ENCODE measurements at regions not wholly inside any gene's neighbourhood (a gene's known extent, or its start where the extent isn't known, plus 50 kb on each side); places are given as distances from the start of the nearest gene placed in this dataset.

DNA sequence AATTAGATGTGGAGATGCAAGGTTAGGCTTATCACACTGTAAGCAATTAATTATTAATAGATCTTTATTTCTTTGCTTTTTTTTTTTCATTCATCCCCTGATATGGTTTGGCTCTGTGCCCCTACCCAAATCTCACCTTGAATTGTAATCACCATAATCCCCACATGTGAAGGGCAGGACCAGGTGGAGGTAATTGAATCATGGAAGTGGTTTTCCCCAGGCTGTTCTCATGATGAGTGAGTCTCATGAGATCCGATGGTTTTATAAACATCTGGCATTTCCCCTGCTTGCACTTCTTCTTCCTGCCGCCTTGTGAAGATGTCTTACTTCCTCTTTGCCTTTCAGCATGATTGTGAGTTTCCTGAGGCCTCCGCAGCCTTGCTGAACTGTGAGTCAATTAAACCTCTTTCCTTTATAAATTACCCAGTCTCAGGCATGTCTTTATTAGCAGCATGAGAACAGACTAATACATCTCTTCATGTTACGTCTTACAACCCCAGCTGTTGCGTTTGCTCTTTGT is 333.8 kb downstream of the CDH26 start:
- DNase-seq = no peak

GRCh38 chr20:60294632-60295031 is 336.4 kb downstream of the CDH26 start:
- DNase-seq = no peak

- DNase-seq = no peak
These were observed 337.0 kb downstream of the CDH26 start for GRCh38 chr20:60295214-60295613.

DNA sequence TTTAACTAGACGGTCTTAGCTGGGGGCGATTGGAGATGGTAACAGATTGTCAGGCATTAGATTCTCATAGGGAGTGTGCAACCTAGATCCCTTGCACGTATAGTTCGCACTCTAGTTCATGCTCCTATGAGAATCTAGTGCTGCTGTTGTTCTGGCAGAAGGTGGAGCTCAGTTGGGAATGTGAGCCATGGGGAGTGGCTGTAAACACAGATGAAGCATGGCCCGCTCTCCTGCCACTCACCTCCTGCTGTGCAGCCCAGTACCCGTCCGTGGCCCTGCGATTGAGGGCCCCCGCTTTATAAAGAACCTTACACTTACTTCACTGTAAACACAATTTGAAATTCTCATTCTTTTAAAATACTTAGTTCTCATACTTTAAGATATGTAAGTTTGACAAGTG is 339.4 kb downstream of the CDH26 start:
- no peak for DNase-seq

DNA sequence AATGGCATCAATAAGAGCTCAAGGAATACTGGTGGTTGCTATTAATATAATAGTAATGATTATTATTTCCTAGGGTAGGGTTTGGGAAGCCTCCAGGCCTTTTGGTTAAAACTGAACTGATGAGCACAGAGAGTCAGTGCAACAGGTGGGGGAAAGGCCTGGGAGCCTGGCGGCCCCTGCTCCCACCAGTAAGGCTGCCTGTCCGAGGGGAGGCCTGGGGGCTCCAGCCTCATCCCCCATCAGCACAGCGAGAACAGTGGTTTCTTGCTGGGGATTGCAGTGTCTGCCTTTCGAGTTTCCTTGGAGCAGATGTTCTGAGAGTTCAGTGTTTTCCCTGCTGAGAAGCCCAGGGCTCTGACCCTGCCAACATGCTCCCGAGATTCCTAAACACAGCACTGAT is 340.4 kb downstream of the CDH26 start:
- DNase-seq = no peak

DNA sequence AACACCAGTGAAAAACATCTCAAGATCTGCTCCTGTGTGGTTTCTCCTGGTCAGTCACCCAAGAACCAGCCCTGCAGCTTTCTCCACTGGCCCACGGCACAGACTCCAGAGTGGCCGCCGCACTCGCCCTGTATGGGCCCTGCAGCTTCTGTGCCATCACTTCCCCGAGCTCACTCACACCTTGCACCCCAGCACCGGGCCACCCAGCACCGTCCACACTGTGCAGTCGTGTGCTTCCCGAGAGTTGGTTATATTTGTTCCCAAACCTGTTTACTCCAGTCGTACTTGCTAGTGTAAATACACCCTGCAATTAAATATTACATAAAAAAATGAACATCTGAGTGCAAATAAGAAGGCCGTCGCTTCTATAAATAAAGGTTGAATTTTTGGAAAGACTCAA is 341.7 kb downstream of the CDH26 start:
- DNase-seq = no peak

DNA sequence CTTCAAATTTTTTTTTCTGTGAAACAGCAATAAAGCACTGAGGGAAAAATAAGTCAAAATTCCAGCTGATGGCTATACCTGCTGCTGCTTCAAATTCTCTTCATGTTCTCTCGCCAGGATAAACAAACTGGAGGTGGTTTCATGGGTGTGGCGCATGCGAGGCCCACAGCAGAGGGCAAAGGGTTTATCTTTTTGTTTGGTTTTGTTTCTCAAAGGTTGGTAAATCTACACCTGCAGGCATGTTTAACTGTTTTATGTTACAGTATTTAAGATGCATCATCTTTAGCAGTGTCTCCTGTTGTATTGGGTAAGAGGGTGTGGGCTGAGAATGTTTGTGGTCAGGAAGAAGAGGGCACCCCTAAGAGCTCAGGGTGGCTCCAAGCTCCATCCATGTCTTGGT is 342.2 kb downstream of the CDH26 start:
- no peak for DNase-seq

DNA sequence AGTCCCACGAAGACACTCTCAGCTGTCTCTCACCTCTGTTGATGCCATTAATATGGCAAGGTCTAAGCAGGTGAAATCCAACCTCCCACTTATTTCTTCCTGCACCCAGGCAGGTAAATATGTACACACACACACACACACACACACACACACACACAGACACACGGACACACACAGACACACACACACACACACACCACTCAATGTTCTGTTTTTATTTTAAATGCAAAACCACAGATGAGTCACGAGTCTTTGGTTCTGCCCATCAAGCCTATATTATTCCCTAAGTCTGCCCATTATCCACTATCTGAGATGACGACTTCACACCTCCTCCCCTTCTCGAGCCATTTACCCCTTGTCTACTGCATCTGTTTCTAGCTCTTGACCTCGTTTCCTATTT is 344.7 kb downstream of the CDH26 start:
- no peak for DNase-seq

DNA sequence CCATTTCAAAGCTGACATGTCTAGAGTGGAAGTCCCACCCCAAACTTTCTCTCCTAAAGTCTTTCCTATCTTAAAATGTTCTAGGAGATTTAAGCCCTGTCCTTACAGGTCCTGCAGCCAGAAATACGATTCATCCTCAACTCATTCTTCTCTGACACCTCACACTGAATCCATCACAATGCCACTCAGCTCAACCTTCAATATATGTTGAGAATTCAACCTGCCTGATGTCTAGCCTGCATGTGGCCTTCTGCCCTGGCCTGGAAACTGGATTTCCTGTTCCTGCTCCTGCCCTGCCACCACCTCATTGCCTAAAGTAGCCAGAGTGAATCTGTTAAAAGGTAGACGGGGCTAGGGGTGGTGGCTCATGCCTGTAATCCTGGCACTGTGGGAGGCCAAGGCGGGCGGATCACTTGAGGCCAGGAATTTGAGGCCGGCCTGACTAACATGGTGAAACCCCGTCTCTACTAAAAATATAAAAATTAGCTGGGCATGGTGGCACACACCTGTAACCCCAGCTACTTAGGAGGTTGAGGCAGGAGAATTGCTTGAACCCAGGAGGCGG is 345.9 kb downstream of the CDH26 start:
- no peak for DNase-seq

DNA sequence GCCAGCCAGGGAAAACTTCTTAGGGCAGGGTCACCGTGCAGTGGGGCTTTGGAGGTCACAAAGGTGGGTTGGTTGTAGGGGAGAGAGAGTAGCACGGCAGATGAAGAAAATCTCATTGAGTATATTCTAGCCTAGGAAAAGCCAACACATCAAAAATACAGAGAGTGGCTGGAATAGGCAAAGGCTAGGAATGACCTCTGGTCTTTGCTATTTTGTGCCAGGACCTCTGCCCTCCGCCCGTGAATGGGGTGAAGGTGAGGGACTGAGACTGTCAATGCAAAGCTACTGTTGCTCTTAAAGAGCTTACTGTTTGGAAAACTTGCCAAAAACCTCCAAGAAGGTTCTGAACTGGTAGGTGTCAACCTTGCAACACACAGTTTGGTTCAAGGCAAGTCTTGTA is 346.7 kb downstream of the CDH26 start:
- no peak for DNase-seq

- DNase-seq = no peak
These were observed 347.9 kb downstream of the CDH26 start for GRCh38 chr20:60306105-60306504.

- DNase-seq = no peak
These were observed 348.3 kb downstream of the CDH26 start for GRCh38 chr20:60306551-60306950.

DNA sequence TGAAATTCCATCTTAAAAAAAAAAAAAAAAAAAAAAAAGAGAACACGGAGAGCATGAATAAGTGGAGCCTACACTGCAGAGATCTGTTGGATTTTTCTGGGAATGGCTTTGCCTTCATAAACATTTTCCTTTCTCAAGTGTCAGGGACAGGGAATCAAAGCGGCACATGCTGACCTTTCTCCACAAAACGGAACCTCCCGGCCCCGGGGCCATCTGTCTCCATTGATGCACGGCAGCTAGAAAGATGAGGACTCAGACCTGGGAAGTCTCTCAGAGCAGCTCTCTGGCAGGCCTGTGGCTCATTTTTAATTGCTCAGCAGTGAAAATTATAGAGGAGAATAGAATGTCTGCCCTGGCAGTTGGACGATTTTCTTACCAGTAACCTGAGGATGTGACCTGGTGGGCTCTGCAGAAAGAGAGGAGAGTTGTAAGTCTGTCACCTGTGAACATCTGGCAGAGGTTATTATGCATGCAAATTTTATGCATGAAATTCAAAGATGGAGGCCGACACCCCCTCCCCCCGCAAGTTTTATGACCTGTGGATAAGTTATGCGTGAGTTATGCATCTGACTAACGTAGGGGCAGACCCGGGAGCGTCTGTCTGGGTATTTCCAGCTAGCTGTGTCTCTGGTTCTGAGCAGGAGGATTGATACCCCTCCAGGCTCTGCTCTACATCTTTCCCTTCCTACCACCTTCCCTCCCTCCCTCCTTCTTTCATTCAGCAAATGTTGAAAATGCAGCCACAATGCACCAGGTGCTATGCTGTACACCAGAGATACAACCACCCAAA is 352.5 kb downstream of the CDH26 start:
- no peak for DNase-seq

DNA sequence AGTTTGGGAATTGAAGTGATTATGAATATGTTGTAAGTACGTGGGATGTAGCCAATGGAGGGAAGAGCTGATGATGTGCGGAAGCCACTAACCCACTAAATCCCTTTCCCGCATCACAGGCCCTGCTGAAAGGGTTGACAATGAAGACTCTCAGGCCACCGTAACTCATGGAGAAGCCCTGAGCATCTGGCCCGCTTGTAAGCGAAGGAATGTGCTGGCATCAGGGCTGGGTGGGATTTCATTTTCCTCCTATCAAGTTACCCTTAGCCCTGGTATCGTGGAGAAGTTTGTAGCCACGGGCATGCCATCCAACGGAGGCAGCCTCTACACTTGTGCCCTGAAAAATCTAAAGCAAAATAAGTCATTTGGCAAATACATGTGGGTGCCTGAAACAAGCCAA is 355.0 kb downstream of the CDH26 start:
- no peak for DNase-seq

DNA sequence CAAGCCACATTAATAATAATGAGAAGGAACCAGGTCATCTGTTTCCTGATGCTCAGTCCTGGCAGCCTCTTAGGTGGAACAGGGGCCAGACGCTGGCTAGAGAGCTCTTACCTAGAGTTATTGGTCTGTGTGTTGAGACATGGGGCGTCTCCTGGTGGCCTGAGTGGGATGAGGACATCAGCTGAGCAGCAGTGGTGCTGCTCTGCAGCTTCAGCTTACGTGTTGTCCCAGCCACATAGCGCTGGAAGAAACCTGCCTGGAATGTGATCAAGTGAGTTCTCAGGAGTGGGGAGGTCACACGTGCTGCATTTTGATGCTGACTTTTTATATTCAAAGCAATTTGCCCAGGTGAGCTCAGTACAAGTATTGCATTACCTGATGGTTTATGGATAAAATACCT is 355.4 kb downstream of the CDH26 start:
- DNase-seq = no peak

- no peak for DNase-seq
These were observed 356.5 kb downstream of the CDH26 start for GRCh38 chr20:60314727-60315126.

- DNase-seq = no peak
These were observed 358.4 kb downstream of the CDH26 start for GRCh38 chr20:60316476-60317158.

GRCh38 chr20:60317401-60317800 is 359.2 kb downstream of the CDH26 start:
- no peak for DNase-seq

DNA sequence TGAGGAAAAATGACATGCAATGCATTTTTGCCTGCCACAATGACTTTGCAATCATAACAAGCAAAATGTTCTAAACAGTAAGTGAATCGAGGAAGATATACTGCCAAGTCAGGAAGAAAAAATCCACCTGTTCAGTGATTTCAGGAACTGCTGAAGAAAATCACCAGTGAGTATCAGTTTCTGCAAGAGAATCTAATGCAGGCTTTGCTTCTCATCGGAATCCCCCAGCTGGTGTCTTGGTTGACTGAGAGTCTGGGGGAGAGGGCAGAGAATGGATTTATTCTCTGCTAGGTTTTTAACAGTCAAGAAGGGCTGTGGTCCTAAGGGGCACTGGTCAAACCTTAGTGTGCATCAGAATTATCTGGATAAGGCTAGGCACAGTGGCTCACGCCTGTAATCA is 363.4 kb downstream of the CDH26 start:
- DNase-seq = no peak

- DNase-seq = no peak
These were observed 368.6 kb downstream of the CDH26 start for GRCh38 chr20:60326821-60327220.

DNA sequence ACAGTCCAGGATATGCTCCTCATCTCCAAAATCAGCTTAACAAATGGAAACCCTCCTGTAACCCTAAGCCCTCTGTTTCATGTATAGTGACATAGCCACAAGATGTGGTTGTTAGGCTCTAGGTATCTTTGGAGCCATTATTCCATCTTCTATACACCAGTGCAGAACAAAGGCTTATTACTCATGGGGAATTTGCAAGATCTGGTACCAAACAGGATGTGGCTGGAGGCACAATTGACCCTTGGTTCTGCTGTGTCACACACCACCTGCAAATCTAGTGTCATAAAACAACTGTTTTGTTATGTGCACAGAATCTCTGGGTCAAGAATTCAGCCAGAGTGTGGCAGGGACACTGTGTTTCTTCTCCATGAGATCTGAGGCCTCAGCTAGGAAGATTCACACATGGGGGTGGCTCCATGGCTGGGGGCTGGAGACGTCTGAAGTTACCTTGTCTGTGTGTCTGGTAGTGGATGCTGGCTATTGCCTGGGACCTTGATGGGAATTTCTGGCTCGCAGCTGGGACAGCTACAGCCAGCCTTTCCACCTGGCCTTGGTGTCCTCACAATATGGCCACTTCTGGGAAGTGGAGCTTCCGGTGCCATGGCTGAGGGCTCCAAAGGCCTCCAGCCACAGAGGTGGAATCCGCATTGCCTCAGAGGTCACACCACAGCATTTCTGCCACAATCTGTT is 369.9 kb downstream of the CDH26 start:
- DNase-seq = no peak

GRCh38 chr20:60330461-60330860 is 372.2 kb downstream of the CDH26 start:
- no peak for DNase-seq

DNA sequence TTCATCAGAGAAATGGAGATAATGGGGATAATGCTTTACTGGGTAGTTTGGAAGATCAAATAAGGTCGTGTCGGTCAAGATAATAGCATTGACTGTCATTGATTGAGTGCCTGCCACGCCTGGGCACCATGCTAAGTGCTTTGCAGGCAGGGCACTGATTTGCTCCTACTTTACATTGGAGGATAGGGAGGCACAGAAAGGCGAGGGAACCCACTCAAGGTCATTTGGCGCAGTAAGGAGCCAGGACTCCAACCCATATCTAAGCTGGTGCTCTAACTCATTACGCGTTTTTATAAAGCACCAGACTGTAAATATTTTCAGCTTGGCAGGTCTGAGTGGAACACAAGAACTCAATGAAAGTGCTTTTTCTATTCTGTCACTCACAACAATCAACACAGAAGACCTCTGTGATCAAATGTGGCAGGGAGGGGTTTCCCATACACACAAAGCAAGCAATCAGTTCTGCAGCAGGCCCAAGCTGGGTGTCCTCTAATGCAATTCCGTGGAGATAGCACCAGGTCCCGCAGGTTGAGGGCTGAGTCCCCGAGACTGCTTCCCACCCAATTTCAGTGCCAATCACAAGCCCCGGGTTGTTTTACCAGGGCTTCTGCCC is 373.6 kb downstream of the CDH26 start:
- DNase-seq = no peak
